GM23338 (cell line): ENCODE measurements at regions not wholly inside any gene's neighbourhood (a gene's known extent, or its start where the extent isn't known, plus 50 kb on each side); places are given as distances from the start of the nearest gene placed in this dataset.

ENCODE experiments used
- ATAC-seq: fragments of 200-7000 bp; cut with Tn5 transposase; 3 replicates; pipeline ENCODE4 v1.9.1; 2020
- DNase-seq: peaks from one replicate; pipeline ENCODE4 v3.0.0-alpha.2; 2015; ENCODE audit warnings: low spot score
- H2AFZ ChIP-seq: fragments of 200-600 bp; sonication (generic); 2 replicates; pipeline ENCODE4 v1.8.0; 2016; ENCODE audit warnings: antibody characterized with exemption, mild to moderate bottlenecking, moderate library complexity
- H3F3A ChIP-seq: fragments of 200-600 bp; sonication (generic); replicated peaks from 2 replicates; pipeline ENCODE4 v1.8.0; 2017; ENCODE audit warnings: antibody characterized with exemption, mixed run types, low read depth
- H3K27ac ChIP-seq: fragments of 200-600 bp; sonication (generic); 2 replicates; pipeline ENCODE4 v1.6.1; 2016; ENCODE audit warnings: low read depth
- H3K27me3 ChIP-seq: fragments of 200-600 bp; sonication (generic); 2 replicates; pipeline ENCODE4 v1.8.0; 2016; ENCODE audit warnings: mild to moderate bottlenecking, mixed run types, moderate library complexity; ENCODE audit not compliant: insufficient read depth
- H3K36me3 ChIP-seq: fragments of 200-600 bp; sonication (generic); 2 replicates; pipeline ENCODE4 v1.8.0; 2016; ENCODE audit warnings: mild to moderate bottlenecking; ENCODE audit not compliant: insufficient read depth
- H3K4me1 ChIP-seq: fragments of 200-600 bp; sonication (generic); 2 replicates; pipeline ENCODE4 v1.8.0; 2016; ENCODE audit warnings: mild to moderate bottlenecking, moderate library complexity; ENCODE audit not compliant: insufficient read depth
- H3K4me2 ChIP-seq: fragments of 200-600 bp; sonication (generic); 2 replicates; pipeline ENCODE4 v1.7.1; 2017; ENCODE audit warnings: mixed run types
- H3K4me3 ChIP-seq: fragments of 200-600 bp; sonication (generic); 2 replicates; pipeline ENCODE4 v1.6.1; 2016; ENCODE audit warnings: mixed run types
- H3K79me2 ChIP-seq: fragments of 200-600 bp; sonication (generic); replicated peaks from 2 replicates; pipeline ENCODE4 v1.8.0; 2017; ENCODE audit warnings: mild to moderate bottlenecking; ENCODE audit not compliant: insufficient read depth
- H3K9me2 ChIP-seq: fragments of 200-600 bp; sonication (generic); 2 replicates; pipeline ENCODE4 v1.8.0; 2017; ENCODE audit not compliant: insufficient read depth
- H4K20me1 ChIP-seq: fragments of 200-600 bp; sonication (generic); replicated peaks from 2 replicates; pipeline ENCODE4 v1.8.0; 2017; ENCODE audit warnings: mild to moderate bottlenecking; ENCODE audit not compliant: insufficient read depth
- H3K27ac Mint-ChIP-seq: 2 replicates; pipeline ENCODE4 v1.8.0; 2020; ENCODE audit warnings: inconsistent platforms, mild to moderate bottlenecking, moderate library complexity, mixed read lengths
- H3K27me3 Mint-ChIP-seq: 3 replicates; pipeline ENCODE4 v1.8.0; 2022; ENCODE audit warnings: low read depth, mild to moderate bottlenecking, moderate library complexity, mixed read lengths, inconsistent platforms; ENCODE audit not compliant: insufficient read depth, poor library complexity
- H3K36me3 Mint-ChIP-seq: 3 replicates; pipeline ENCODE4 v1.8.0; 2021; ENCODE audit warnings: low read depth, mild to moderate bottlenecking, inconsistent platforms, moderate library complexity, mixed read lengths
- H3K4me1 Mint-ChIP-seq: 3 replicates; pipeline ENCODE4 v1.8.0; 2020; ENCODE audit warnings: mild to moderate bottlenecking, inconsistent platforms, mixed read lengths
- H3K4me3 Mint-ChIP-seq: 3 replicates; pipeline ENCODE4 v1.8.0; 2021; ENCODE audit warnings: moderate library complexity, mild to moderate bottlenecking, inconsistent platforms, mixed read lengths
- H3K9me3 Mint-ChIP-seq: 3 replicates; pipeline ENCODE4 v1.8.0; 2020; ENCODE audit warnings: moderate library complexity, mild to moderate bottlenecking, inconsistent platforms, mixed read lengths
- CREB1 ChIP-seq: fragments of 250-450 bp; sonication (Bioruptor Pico); IDR thresholded peaks from 2 replicates; pipeline ENCODE4 v1.5.0; 2020; ENCODE audit warnings: low read depth, mild to moderate bottlenecking, moderate library complexity
- CTCF ChIP-seq, 2 experiments: fragments of 200-600 bp in 1 of 2; sonication (generic) in 1 of 2; conservative IDR thresholded peaks; 2 replicates each; pipeline versions ENCODE4 v1.5.1 to v1.6.1; 2016 to 2017; ENCODE audit warnings: antibody characterized with exemption in 2 of 2, low read depth in 2 of 2, mild to moderate bottlenecking in 2 of 2, moderate library complexity in 1 of 2
- ETS1 ChIP-seq: IDR thresholded peaks from 2 replicates; pipeline ENCODE4 v1.6.1; 2016; ENCODE audit warnings: antibody characterized with exemption
- EZH2phosphoT487 ChIP-seq: fragments of 200-600 bp; sonication (generic); IDR thresholded peaks from one replicate; pipeline ENCODE4 v1.8.1; 2018; ENCODE audit warnings: antibody characterized with exemption; ENCODE audit not compliant: unreplicated experiment
- JUNB ChIP-seq: IDR thresholded peaks from one replicate; pipeline ENCODE4 v1.6.1; 2016; ENCODE audit warnings: antibody characterized with exemption; ENCODE audit not compliant: unreplicated experiment
- NANOG ChIP-seq: IDR thresholded peaks from 2 replicates; pipeline ENCODE4 v1.6.1; 2016; ENCODE audit warnings: antibody characterized with exemption, borderline replicate concordance
- POLR2AphosphoS5 ChIP-seq: IDR thresholded peaks from 2 replicates; pipeline ENCODE4 v1.6.1; 2016; ENCODE audit warnings: antibody characterized with exemption, low read depth
- REST ChIP-seq: IDR thresholded peaks from one replicate; pipeline ENCODE4 v1.6.1; 2018; ENCODE audit warnings: antibody characterized with exemption; ENCODE audit not compliant: unreplicated experiment
- STAT1 ChIP-seq: IDR thresholded peaks from one replicate; pipeline ENCODE4 v1.6.1; 2016; ENCODE audit warnings: antibody characterized with exemption; ENCODE audit not compliant: unreplicated experiment
- ZNF114 ChIP-seq: fragments of 250-450 bp; sonication (Bioruptor Pico); IDR thresholded peaks from 2 replicates; pipeline ENCODE4 v1.5.0; 2020; ENCODE audit warnings: mild to moderate bottlenecking, moderate library complexity
- ZNF331 ChIP-seq: fragments of 250-450 bp; sonication (Bioruptor Pico); IDR thresholded peaks from 2 replicates; pipeline ENCODE4 v1.5.0; 2020; ENCODE audit warnings: low read depth, mild to moderate bottlenecking, moderate library complexity

GRCh38 chr2:39595116-39595515, 70.6 kb upstream of the TMEM178A start:
- H3K4me2 ChIP-seq, result no peak overlapping the region
- H3K4me1 ChIP-seq, result no peaks in the 10 kb centered on the region; the same call in 1 of the 2 replicates
- TF ChIP-seq STAT1, result no peak
- TF ChIP-seq POLR2AphosphoS5, result no peak
- TF ChIP-seq ETS1, result no peak
- no peak for TF ChIP-seq ZNF331 (CRISPR knock-in tag)
- no peak for TF ChIP-seq ZNF114 (CRISPR knock-in tag)
- TF ChIP-seq JUNB, result no peak
- no peak for TF ChIP-seq REST
- no peak for TF ChIP-seq CTCF (conservative IDR thresholded peaks at IDR 0.05; ENCODE audit: low read depth in 2 of 2)
- no peak for TF ChIP-seq CREB1
- TF ChIP-seq NANOG, result no peak
- no peak overlapping the region for H3K4me3 ChIP-seq
- no peak overlapping the region for H3K27ac ChIP-seq
- DNase-seq (no peak), ATAC-seq (no peak)
- Mint-ChIP-seq H3K36me3 (no peaks in the 10 kb centered on the region), H3K9me3 (no peaks in the 10 kb centered on the region; the same call in 2 of the 3 replicates), H3K4me3 (no peak overlapping the region), H3K4me1 (peaks cover 10% of the 10 kb centered on the region), H3K27me3 (no peaks in the 10 kb centered on the region), H3K27ac (no peak overlapping the region)
- H4K20me1 ChIP-seq, result no peaks in the 10 kb centered on the region
- no peaks in the 10 kb centered on the region for H3K9me2 ChIP-seq
- H3K36me3 ChIP-seq, result no peaks in the 10 kb centered on the region
- no peaks in the 10 kb centered on the region for H3F3A ChIP-seq
- H3K27me3 ChIP-seq, result no peaks in the 10 kb centered on the region
- no peak overlapping the region for H2AFZ ChIP-seq
- H3K79me2 ChIP-seq, result no peaks in the 10 kb centered on the region

GRCh38 chr2:39597314-39597713, 68.4 kb upstream of the TMEM178A start:
- DNase-seq, result no peak
- Histone ChIP-seq H3K27me3 (no peaks in the 10 kb centered on the region), H3K79me2 (no peaks in the 10 kb centered on the region), H4K20me1 (no peaks in the 10 kb centered on the region), H3K27ac (no peak overlapping the region), H3K9me2 (no peaks in the 10 kb centered on the region), H3F3A (no peaks in the 10 kb centered on the region), H3K4me1 (no peaks in the 10 kb centered on the region; the same call in 1 of the 2 replicates), H2AFZ (no peak overlapping the region; the same call in 1 of the 2 replicates), H3K36me3 (no peaks in the 10 kb centered on the region), H3K4me3 (no peak overlapping the region), H3K4me2 (no peak overlapping the region)
- H3K4me1 Mint-ChIP-seq, result peaks cover 10% of the 10 kb centered on the region
- no peak for ATAC-seq
- H3K9me3 Mint-ChIP-seq, result no peaks in the 10 kb centered on the region; the same call in 2 of the 3 replicates
- H3K36me3 Mint-ChIP-seq, result no peaks in the 10 kb centered on the region
- H3K27ac Mint-ChIP-seq, result no peak overlapping the region
- no peaks in the 10 kb centered on the region for H3K27me3 Mint-ChIP-seq
- no peak overlapping the region for H3K4me3 Mint-ChIP-seq
- TF ChIP-seq REST (no peak), CREB1 (no peak), ZNF114 (CRISPR knock-in tag) (no peak), NANOG (no peak), CTCF (conservative IDR thresholded peaks at IDR 0.05; ENCODE audit: low read depth in 2 of 2) (no peak), POLR2AphosphoS5 (no peak), EZH2phosphoT487 (no peak)
